Calu3 (cell line): ENCODE measurements at regions not wholly inside any gene's neighbourhood (a gene's known extent, or its start where the extent isn't known, plus 50 kb on each side); places are given as distances from the start of the nearest gene placed in this dataset.

Experiments used
- BruUV-seq: library from RNA; stranded (reverse); fragments of 400-500 nt; replicated peaks from 2 replicates; lab custom pipeline; 2021; lab: Mats Ljungman, UMichigan
- CTCF ChIA-PET: fragments of 300-600 bp; sonication (Branson Sonifier 250); formaldehyde crosslinking; loops from one replicate; lab custom pipeline; 2022; ENCODE audit warnings: antibody characterized with exemption; lab: Charles Lee
- DNase-seq: peaks from one replicate; pipeline ENCODE4 v3.0.0; 2022
- H3K27ac Mint-ChIP-seq: one replicate; pipeline ENCODE4 v1.8.0; 2022; ENCODE audit warnings: mixed read lengths; ENCODE audit not compliant: unreplicated experiment
- H3K27me3 Mint-ChIP-seq: one replicate; pipeline ENCODE4 v1.8.0; 2022; ENCODE audit warnings: mixed read lengths; ENCODE audit not compliant: unreplicated experiment
- H3K36me3 Mint-ChIP-seq: one replicate; pipeline ENCODE4 v1.8.0; 2022; ENCODE audit warnings: mild to moderate bottlenecking, moderate library complexity, mixed read lengths; ENCODE audit not compliant: insufficient read depth, unreplicated experiment
- H3K4me1 Mint-ChIP-seq: one replicate; pipeline ENCODE4 v1.8.0; 2022; ENCODE audit warnings: mild to moderate bottlenecking, low read depth, mixed read lengths; ENCODE audit not compliant: unreplicated experiment
- H3K4me3 Mint-ChIP-seq: one replicate; pipeline ENCODE4 v1.8.0; 2022; ENCODE audit warnings: mild to moderate bottlenecking, low read depth, moderate library complexity, mixed read lengths; ENCODE audit not compliant: unreplicated experiment
- H3K9me3 Mint-ChIP-seq: one replicate; pipeline ENCODE4 v1.8.0; 2022; ENCODE audit warnings: low read depth, mixed read lengths; ENCODE audit not compliant: unreplicated experiment
- CTCF ChIP-seq: fragments of 200-600 bp; IDR thresholded peaks from one replicate; pipeline ENCODE4 v1.8.0; 2022; ENCODE audit warnings: antibody characterized with exemption; ENCODE audit not compliant: unreplicated experiment
- intact Hi-C: fragments of 100-400 bp; cut with micrococcal nuclease; formaldehyde crosslinking; loops from one replicate; pipeline ENCODE4 v1.10.0; 2022; ENCODE audit not compliant: unreplicated experiment

- intact Hi-C loops: no loop called here
- Mint-ChIP-seq H3K27ac (peak overlapping the region; percentile 84), H3K9me3 (peaks cover 9% of the 10 kb centered on the region), H3K27me3 (no peaks in the 10 kb centered on the region), H3K4me3 (no peak overlapping the region), H3K36me3 (peaks cover 11% of the 10 kb centered on the region), H3K4me1 (peaks cover 24% of the 10 kb centered on the region)
- no peak for TF ChIP-seq CTCF
- no TSS peak for BruUV-seq
- no peak for DNase-seq
- CTCF ChIA-PET: interaction anchor here (0.7 to 1.1 kb wide), 2 partner anchors 37 to 761 kb away, joined by 3 to 4 read pairs; no protein-coding TSS in a partner anchor
Measured at GRCh38 chr1:188669728-188670382, 1807.8 kb downstream of the BRINP3 start.

GRCh38 chr1:188670837-188671236 is 1806.8 kb downstream of the BRINP3 start:
- Mint-ChIP-seq H3K36me3 (peaks cover 11% of the 10 kb centered on the region), H3K4me1 (peaks cover 24% of the 10 kb centered on the region), H3K9me3 (peaks cover 9% of the 10 kb centered on the region), H3K4me3 (peak overlapping the region; percentile 13), H3K27ac (peak overlapping the region; percentile 84), H3K27me3 (no peaks in the 10 kb centered on the region)
- no TSS peak for BruUV-seq
- peak; percentile 50 for DNase-seq
- no peak for TF ChIP-seq CTCF
- intact Hi-C loops: no loop called here
- CTCF ChIA-PET: interaction anchor here (1.1 to 1.3 kb wide), 2 partner anchors 18 to 36 kb away, joined by 3 to 4 read pairs; no protein-coding TSS in a partner anchor

- no peaks in the 10 kb centered on the region for H3K27me3 Mint-ChIP-seq
- H3K27ac Mint-ChIP-seq: no peak overlapping the region
- no TSS peak for BruUV-seq
- no peak for TF ChIP-seq CTCF
- no peak for DNase-seq
- H3K36me3 Mint-ChIP-seq: peaks cover 11% of the 10 kb centered on the region
- no peak overlapping the region for H3K4me3 Mint-ChIP-seq
- H3K9me3 Mint-ChIP-seq: peaks cover 9% of the 10 kb centered on the region
- CTCF ChIA-PET: no interaction called here
- intact Hi-C loops: no loop called here
- peaks cover 24% of the 10 kb centered on the region for H3K4me1 Mint-ChIP-seq
Measured at GRCh38 chr1:188672153-188672552, 1805.5 kb downstream of the BRINP3 start.

- intact Hi-C loops: no loop called here
- BruUV-seq: no TSS peak
- Mint-ChIP-seq H3K9me3 (no peaks in the 10 kb centered on the region), H3K27ac (no peak overlapping the region), H3K4me3 (no peak overlapping the region), H3K36me3 (no peaks in the 10 kb centered on the region), H3K4me1 (no peaks in the 10 kb centered on the region), H3K27me3 (no peaks in the 10 kb centered on the region)
- TF ChIP-seq CTCF: no peak
- CTCF ChIA-PET: no interaction called here
- DNase-seq: no peak
Measured at GRCh38 chr1:188689542-188689941, 1788.1 kb downstream of the BRINP3 start.
